ENCODE measurements at regions not wholly inside any gene's neighbourhood (a gene's known extent, or its start where the extent isn't known, plus 50 kb on each side); places are given as distances from the start of the nearest gene placed in this dataset.
A peak's percentile ranks its signal among the peaks of the same experiment; 100 is the strongest.
"Not testable (repeated sequence)": the region's sequence is repeated elsewhere in the genome, so short reads cannot be mapped to it uniquely, and the experiment has no call there.

DNA sequence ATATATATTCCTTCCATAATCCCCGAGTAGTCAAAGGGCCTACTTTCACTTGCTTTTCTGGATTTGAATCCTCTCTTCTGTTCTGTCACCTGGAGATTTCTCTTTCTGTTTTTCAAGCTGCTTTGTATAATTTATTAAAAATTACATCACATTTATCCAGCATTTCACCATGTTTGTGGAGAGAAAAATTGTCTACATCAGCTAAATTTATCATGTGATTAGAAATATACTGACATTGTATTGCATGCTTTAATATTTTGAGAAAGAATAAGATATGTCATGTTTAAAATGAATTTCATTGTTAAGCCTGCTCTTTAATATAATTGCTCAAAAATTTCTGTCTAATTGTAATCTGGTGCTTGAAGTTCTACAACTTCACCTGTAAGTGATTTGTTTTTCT lies 323.1 kb upstream of the DKK2 start:
- Histone ChIP-seq H3K27me3 (ENCODE audit: insufficient read depth, poor library complexity, severe bottlenecking) (no peaks in the 10 kb centered on the region), H3K9me3 (ENCODE audit: severe bottlenecking) (no peaks in the 10 kb centered on the region), H3K4me3 (ENCODE audit: severe bottlenecking) (no peak overlapping the region), H3K27ac (ENCODE audit: poor library complexity, severe bottlenecking) (no peak overlapping the region), H3K36me3 (ENCODE audit: low read depth) (no peaks in the 10 kb centered on the region), H3K4me1 (ENCODE audit: insufficient read depth, poor library complexity, severe bottlenecking) (no peaks in the 10 kb centered on the region)
- TF ChIP-seq, protein P1, sequence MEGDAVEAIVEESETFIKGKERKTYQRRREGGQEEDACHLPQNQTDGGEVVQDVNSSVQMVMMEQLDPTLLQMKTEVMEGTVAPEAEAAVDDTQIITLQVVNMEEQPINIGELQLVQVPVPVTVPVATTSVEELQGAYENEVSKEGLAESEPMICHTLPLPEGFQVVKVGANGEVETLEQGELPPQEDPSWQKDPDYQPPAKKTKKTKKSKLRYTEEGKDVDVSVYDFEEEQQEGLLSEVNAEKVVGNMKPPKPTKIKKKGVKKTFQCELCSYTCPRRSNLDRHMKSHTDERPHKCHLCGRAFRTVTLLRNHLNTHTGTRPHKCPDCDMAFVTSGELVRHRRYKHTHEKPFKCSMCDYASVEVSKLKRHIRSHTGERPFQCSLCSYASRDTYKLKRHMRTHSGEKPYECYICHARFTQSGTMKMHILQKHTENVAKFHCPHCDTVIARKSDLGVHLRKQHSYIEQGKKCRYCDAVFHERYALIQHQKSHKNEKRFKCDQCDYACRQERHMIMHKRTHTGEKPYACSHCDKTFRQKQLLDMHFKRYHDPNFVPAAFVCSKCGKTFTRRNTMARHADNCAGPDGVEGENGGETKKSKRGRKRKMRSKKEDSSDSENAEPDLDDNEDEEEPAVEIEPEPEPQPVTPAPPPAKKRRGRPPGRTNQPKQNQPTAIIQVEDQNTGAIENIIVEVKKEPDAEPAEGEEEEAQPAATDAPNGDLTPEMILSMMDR (IDR thresholded peaks at IDR 0.05; ENCODE audit: poor library complexity, severe bottlenecking), result no peak
- ATAC-seq (ENCODE audit: low read depth), result no peak
- DNase-seq (ENCODE audit: low spot score), result no peak

DNA sequence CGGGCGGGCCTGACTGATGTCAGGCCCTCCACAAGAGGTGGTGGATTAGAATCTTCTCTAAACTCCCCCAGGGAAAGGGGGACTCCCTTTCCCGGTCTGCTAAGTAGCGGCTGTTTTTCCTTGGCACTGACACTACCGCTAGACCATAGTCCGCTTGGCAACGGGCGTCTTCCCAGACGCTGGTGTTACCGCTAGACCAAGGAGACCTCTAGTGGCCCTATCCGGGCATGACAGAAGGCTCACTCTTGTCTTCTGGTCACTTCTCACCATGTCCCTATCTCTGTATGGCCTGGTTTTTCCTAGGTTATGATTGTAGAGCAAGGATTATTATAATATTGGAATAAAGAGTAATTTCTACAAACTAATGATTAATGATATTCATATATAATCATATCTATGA lies 318.2 kb upstream of the DKK2 start:
- not testable (repeated sequence) for DNase-seq (ENCODE audit: low spot score); ATAC-seq (ENCODE audit: low read depth); H3K4me1 ChIP-seq (ENCODE audit: insufficient read depth, poor library complexity, severe bottlenecking); H3K27ac ChIP-seq (ENCODE audit: poor library complexity, severe bottlenecking); H3K27me3 ChIP-seq (ENCODE audit: insufficient read depth, poor library complexity, severe bottlenecking); H3K36me3 ChIP-seq (ENCODE audit: low read depth); H3K4me3 ChIP-seq (ENCODE audit: severe bottlenecking); H3K9me3 ChIP-seq (ENCODE audit: severe bottlenecking)
- TF ChIP-seq, protein P1 (IDR thresholded peaks at IDR 0.05; ENCODE audit: poor library complexity, severe bottlenecking), result peak; percentile 62

DNA sequence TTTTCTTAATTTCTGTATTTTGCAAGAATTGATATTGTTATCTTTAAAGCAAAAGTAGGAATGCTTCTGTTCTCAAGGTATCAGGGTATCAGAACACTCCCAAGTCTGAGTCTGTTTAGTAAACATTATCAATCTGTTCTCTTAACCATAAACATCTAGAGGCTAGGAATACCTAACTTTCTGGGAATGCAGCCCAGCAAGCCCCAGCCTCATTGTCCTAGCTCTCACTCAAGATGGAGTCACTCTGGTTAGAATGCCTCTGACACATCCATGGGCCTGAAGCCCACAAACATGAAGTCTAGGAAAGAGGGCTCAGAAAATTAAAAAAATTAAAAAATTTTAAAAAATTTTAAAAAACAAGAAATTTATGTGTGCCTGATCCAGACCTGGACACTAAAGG lies 315.1 kb upstream of the DKK2 start:
- TF ChIP-seq, protein P1 (IDR thresholded peaks at IDR 0.05; ENCODE audit: poor library complexity, severe bottlenecking), result no peak
- H3K4me1 ChIP-seq (ENCODE audit: insufficient read depth, poor library complexity, severe bottlenecking), result no peaks in the 10 kb centered on the region
- no peak for ATAC-seq (ENCODE audit: low read depth)

DNA sequence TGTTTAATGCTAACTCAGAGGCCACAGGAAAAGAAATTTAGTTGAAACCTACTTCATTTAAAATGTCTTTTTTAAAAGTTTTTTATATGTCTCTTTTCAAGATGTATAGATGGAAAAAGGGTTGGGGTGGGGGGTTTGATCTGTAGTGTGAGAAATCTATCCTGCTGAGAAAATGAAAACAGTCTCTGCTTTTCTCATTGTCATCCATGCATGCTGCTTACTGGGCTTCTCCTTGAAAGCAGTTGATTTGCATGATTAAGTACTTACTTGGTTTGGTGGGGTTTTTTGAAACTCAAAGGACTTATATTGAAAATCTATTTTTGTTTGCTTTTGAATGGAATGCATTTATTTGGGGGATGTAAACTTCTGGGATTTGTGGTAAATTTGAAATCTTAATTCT lies 313.6 kb upstream of the DKK2 start:
- Histone ChIP-seq H3K4me3 (ENCODE audit: severe bottlenecking) (no peak overlapping the region), H3K27me3 (ENCODE audit: insufficient read depth, poor library complexity, severe bottlenecking) (no peaks in the 10 kb centered on the region), H3K9me3 (ENCODE audit: severe bottlenecking) (no peaks in the 10 kb centered on the region), H3K27ac (ENCODE audit: poor library complexity, severe bottlenecking) (no peak overlapping the region), H3K4me1 (ENCODE audit: insufficient read depth, poor library complexity, severe bottlenecking) (no peaks in the 10 kb centered on the region), H3K36me3 (ENCODE audit: low read depth) (no peaks in the 10 kb centered on the region)
- TF ChIP-seq, protein P1 (IDR thresholded peaks at IDR 0.05; ENCODE audit: poor library complexity, severe bottlenecking), result no peak
- DNase-seq (ENCODE audit: low spot score), result no peak
- ATAC-seq (ENCODE audit: low read depth), result no peak

More for the DNA sequence above, 315.1 kb upstream of the DKK2 start:
- H3K9me3 ChIP-seq (ENCODE audit: severe bottlenecking), result no peaks in the 10 kb centered on the region
- no peak overlapping the region for H3K27ac ChIP-seq (ENCODE audit: poor library complexity, severe bottlenecking)
- no peak for DNase-seq (ENCODE audit: low spot score)
- no peak overlapping the region for H3K4me3 ChIP-seq (ENCODE audit: severe bottlenecking)
- no peaks in the 10 kb centered on the region for H3K27me3 ChIP-seq (ENCODE audit: insufficient read depth, poor library complexity, severe bottlenecking)
- H3K36me3 ChIP-seq (ENCODE audit: low read depth), result no peaks in the 10 kb centered on the region

DNA sequence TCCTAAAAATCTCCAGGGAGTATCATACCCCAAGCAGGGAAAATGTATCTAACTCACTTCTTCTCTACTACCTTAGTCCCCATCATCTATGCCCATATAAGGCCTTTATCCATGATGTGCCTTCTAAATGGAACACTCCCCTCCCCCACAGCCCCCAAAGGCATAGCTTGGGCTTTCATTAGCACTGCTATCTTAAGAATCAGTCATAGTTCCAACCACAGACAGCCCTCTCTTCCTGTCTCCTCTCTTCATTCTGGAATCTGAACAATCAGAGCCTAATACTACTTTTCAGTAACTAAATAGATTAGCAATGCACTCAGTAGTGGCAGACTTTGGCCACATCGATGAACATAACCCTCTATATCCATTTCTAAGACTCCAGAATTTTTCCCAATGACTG lies 313.2 kb upstream of the DKK2 start:
- Histone ChIP-seq H3K36me3 (ENCODE audit: low read depth) (no peaks in the 10 kb centered on the region), H3K9me3 (ENCODE audit: severe bottlenecking) (no peaks in the 10 kb centered on the region), H3K4me1 (ENCODE audit: insufficient read depth, poor library complexity, severe bottlenecking) (no peaks in the 10 kb centered on the region), H3K4me3 (ENCODE audit: severe bottlenecking) (no peak overlapping the region), H3K27ac (ENCODE audit: poor library complexity, severe bottlenecking) (no peak overlapping the region), H3K27me3 (ENCODE audit: insufficient read depth, poor library complexity, severe bottlenecking) (no peaks in the 10 kb centered on the region)
- TF ChIP-seq, protein P1 (IDR thresholded peaks at IDR 0.05; ENCODE audit: poor library complexity, severe bottlenecking), result no peak
- DNase-seq (ENCODE audit: low spot score), result no peak
- ATAC-seq (ENCODE audit: low read depth), result peak; percentile 36; the same call in 1 of the 3 replicates

Data from RWPE2 (cell line).